Pancreas (tissue), 10 donors: ENCODE measurements at regions not wholly inside any gene's neighbourhood (a gene's known extent, or its start where the extent isn't known, plus 50 kb on each side); places are given as distances from the start of the nearest gene placed in this dataset.

Experiments
- ATAC-seq, 4 donors: fragments of 200-7000 bp; cut with Tn5 transposase; one replicate each; pipeline versions ENCODE4 v1.8.0 to v1.9.1; 2020; ENCODE audit warnings: mild to moderate bottlenecking in 4 of 4, moderate library complexity in 4 of 4
- DNase-seq, 6 donors: peaks; one replicate each; pipeline ENCODE4 v3.0.0-alpha.2; 2020
- FAIRE-seq: peaks from 2 replicates; lab custom pipeline; 2012; peaks lifted over from hg19 to GRCh38; lab: Jason Lieb, UNC
- H3K27ac ChIP-seq, 4 donors: fragments of 200-600 bp; sonication (generic); 1 replicate in 3 of 4; 2 replicates in 1 of 4; pipeline versions ENCODE4 v1.5.0 to v1.8.0; 2020
- H3K27me3 ChIP-seq, 4 donors: fragments of 200-600 bp; one replicate each; pipeline ENCODE4 v1.8.0; 2021
- H3K36me3 ChIP-seq, 3 donors: fragments of 200-600 bp; sonication (generic) in 1 of 3; one replicate each; pipeline versions ENCODE4 v1.5.0 to v1.8.0; 2020 to 2021
- H3K4me1 ChIP-seq, 3 donors: fragments of 200-600 bp; one replicate each; pipeline ENCODE4 v1.8.0; 2021
- H3K4me3 ChIP-seq, 4 donors: fragments of 200-600 bp; sonication (generic) in 2 of 4; one replicate each; pipeline versions ENCODE4 v1.5.0 to v1.8.0; 2020 to 2021
- H3K9me3 ChIP-seq, 4 donors: fragments of 200-600 bp; one replicate each; pipeline ENCODE4 v1.8.0; 2021
- WGBS, 2 donors: extraction: QIAGEN DNeasy Blood & Tissue Kit; methylation state at CpG; one replicate each; pipeline ENCODE4 v1.1.7; 2013; 5-methylcytosine and 5-hydroxymethylcytosine counted together
- intact Hi-C, 3 donors: fragments of 100-400 bp; cut with DNase I; formaldehyde crosslinking; loops; one replicate each; pipeline versions ENCODE4 v1.11.1 to v1.14.2; 2022
- TF ChIP-seq, protein P1 (sequence below), 4 donors: fragments of 200-600 bp; sonication (generic) in 3 of 4; IDR thresholded peaks; one replicate each; pipeline versions ENCODE4 v1.5.0 to v1.8.0; 2021; ENCODE audit warnings: antibody characterized with exemption in 4 of 4
- donor health status: healthy with polysubstance abuse.
- donor health status: DM: no; HTN: no; CAD: no; lungs with moderate emphysema.
- donor health status: DM: no; HTN: no; CAD: no.
- donor health status: control.
- donor health status: control.
- donor health status: Bipolar disorder and iron deficiency.
- donor health status: DM: yes; HTN: yes; CAD: no.
- donor health status: DM: no; HTN: no; CAD: no.
- donor health status: DM: no; HTN: no; CAD: no.
- donor health status: DM: yes; HTN: yes; CAD: no.

DNA sequence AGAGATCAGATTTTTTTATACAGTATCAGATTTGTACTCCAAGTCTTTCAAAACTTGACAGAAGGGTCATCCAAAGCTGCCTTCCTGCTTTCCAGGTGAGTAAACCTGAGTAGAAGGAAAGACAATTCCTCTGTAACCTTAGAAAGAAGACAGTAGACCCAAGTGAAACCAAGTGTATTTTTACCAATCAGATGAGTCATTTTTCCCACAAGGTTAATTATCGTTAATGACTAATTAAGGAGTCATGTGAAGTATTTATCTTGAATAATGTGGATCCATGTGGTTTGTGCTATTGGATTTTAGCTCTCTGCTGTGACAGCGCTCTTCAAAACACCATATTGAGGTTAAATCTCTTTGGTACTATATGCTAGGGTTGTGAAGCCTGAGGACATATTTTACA lies 74.0 kb upstream of the PELI2 start:
- no peaks in the 10 kb centered on the region for H3K36me3 ChIP-seq
- H3K4me3 ChIP-seq, result no peak overlapping the region
- H3K27me3 ChIP-seq, result no peaks in the 10 kb centered on the region
- DNase-seq, result no peak
- 89 to 94% methylated on average over 2 of the region's 2 CpGs for WGBS, 2 donors
- no peak for ATAC-seq
- H3K9me3 ChIP-seq, result no peaks in the 10 kb centered on the region
- intact Hi-C loops, result no loop called here
- no peaks in the 10 kb centered on the region for H3K4me1 ChIP-seq
- TF ChIP-seq, protein P1, sequence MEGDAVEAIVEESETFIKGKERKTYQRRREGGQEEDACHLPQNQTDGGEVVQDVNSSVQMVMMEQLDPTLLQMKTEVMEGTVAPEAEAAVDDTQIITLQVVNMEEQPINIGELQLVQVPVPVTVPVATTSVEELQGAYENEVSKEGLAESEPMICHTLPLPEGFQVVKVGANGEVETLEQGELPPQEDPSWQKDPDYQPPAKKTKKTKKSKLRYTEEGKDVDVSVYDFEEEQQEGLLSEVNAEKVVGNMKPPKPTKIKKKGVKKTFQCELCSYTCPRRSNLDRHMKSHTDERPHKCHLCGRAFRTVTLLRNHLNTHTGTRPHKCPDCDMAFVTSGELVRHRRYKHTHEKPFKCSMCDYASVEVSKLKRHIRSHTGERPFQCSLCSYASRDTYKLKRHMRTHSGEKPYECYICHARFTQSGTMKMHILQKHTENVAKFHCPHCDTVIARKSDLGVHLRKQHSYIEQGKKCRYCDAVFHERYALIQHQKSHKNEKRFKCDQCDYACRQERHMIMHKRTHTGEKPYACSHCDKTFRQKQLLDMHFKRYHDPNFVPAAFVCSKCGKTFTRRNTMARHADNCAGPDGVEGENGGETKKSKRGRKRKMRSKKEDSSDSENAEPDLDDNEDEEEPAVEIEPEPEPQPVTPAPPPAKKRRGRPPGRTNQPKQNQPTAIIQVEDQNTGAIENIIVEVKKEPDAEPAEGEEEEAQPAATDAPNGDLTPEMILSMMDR (IDR thresholded peaks at IDR 0.05), result no peak
- H3K27ac ChIP-seq, result no peak overlapping the region
- FAIRE-seq, result no peak

DNA sequence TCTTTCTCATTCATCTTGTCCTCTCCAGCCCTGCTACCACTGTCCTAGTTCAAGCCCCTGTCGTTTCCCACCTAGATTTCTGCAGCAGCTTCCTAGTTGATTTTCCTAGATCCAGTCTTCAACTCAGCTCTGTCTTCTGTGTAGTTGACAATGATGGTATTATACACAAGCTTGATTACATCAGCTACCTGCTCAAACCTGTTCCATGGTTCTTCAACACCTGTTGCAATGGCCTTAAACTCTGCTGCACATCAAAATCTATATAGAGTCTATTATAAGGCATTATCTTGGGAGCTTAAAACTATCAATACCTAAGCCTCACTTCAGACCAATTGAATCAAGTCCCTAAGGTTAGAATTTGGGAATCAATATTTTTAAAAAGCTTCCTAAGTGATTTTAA lies 71.7 kb upstream of the PELI2 start:
- ATAC-seq, result no peak
- WGBS, 2 donors, result 93 to 97% methylated on average over 1 of the region's 1 CpG
- TF ChIP-seq, protein P1 (IDR thresholded peaks at IDR 0.05), result no peak
- Histone ChIP-seq H3K36me3 (no peaks in the 10 kb centered on the region), H3K27ac (no peak overlapping the region), H3K9me3 (no peaks in the 10 kb centered on the region), H3K4me1 (no peaks in the 10 kb centered on the region), H3K27me3 (no peaks in the 10 kb centered on the region), H3K4me3 (no peak overlapping the region)
- no peak for FAIRE-seq
- intact Hi-C loops, result no loop called here
- DNase-seq, result no peak

DNA sequence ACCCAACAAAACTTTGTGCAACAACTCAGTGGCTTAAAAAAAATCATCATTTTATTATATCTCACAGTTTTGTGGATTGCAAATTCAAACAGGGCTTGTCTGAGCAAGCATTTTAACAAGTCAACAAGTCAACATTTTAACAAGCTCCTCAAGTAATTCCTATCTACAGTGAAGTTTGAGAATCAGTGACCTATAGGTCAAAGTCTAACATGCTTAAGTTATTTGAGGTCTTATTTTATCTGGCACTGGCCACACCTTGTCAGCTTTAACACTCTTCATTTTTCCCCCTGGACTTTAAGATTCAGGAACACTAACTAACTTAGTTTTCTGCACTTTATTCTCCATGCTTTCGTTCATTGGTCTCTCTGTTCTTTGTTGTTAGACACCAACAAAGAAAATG lies 71.2 kb upstream of the PELI2 start:
- Histone ChIP-seq H3K27me3 (no peaks in the 10 kb centered on the region), H3K36me3 (no peaks in the 10 kb centered on the region), H3K9me3 (no peaks in the 10 kb centered on the region), H3K4me1 (no peaks in the 10 kb centered on the region), H3K27ac (no peak overlapping the region), H3K4me3 (no peak overlapping the region)
- DNase-seq, result no peak
- no peak for FAIRE-seq
- 80 to 87% methylated on average over 1 of the region's 1 CpG for WGBS, 2 donors
- no peak for ATAC-seq
- intact Hi-C loops, result no loop called here
- TF ChIP-seq, protein P1 (IDR thresholded peaks at IDR 0.05), result no peak

DNA sequence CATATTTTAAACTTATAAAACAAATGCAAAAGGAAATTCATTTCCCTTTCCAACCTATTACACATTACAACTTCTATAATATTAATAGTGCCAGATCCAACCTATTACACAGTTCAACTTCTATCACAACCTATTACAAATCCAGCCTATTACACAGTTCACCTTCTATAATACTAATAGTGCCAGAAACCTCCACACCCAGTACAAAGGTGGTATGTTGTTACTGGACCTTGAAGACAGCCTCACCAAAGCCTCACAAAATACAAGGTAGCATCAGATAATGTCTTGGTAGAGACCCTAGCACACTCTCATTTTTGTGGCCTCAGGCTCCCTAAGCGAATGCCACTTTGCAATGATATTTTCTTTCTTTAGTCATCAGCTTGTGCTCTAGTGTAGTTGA lies 68.7 kb upstream of the PELI2 start:
- intact Hi-C loops, result no loop called here
- H3K4me3 ChIP-seq, result no peak overlapping the region
- DNase-seq (no peak), ATAC-seq (no peak), FAIRE-seq (no peak)
- H3K36me3 ChIP-seq, result no peaks in the 10 kb centered on the region
- no peaks in the 10 kb centered on the region for H3K27me3 ChIP-seq
- no peaks in the 10 kb centered on the region for H3K9me3 ChIP-seq
- TF ChIP-seq, protein P1 (IDR thresholded peaks at IDR 0.05), result no peak
- WGBS, 2 donors, result 96 to 98% methylated on average over 1 of the region's 1 CpG
- H3K27ac ChIP-seq, result no peak overlapping the region
- H3K4me1 ChIP-seq, result no peaks in the 10 kb centered on the region

DNA sequence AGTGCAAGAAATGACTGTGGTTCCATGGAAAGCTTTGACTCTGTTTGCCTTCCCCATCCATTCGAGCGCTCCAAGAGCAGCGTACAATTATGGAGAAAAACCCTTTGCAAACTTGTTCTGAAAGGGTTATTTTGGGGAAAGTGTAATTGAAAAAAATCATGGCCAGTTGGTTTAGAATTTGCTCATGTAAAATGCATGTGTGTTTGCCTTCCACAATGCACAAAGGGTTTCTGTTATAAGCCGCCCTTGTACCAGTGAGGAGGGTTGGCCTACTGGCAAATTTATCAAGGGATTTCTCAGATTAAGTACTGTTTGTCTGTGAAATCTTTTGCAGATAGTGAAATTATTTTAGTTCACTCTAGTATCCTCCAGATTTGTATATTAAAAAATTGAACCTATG lies 62.7 kb upstream of the PELI2 start:
- ATAC-seq, result no peak
- H3K9me3 ChIP-seq, result no peaks in the 10 kb centered on the region
- H3K4me3 ChIP-seq, result no peak overlapping the region
- TF ChIP-seq, protein P1 (IDR thresholded peaks at IDR 0.05), result no peak
- no peak for DNase-seq
- intact Hi-C loops, result no loop called here
- no peaks in the 10 kb centered on the region for H3K4me1 ChIP-seq
- H3K27me3 ChIP-seq, result no peaks in the 10 kb centered on the region
- no peaks in the 10 kb centered on the region for H3K36me3 ChIP-seq
- FAIRE-seq, result no peak
- no peak overlapping the region for H3K27ac ChIP-seq
- 82 to 83% methylated on average over 4 of the region's 4 CpGs for WGBS, 2 donors
